ENCODE measurements at regions not wholly inside any gene's neighbourhood (a gene's known extent, or its start where the extent isn't known, plus 50 kb on each side); places are given as distances from the start of the nearest gene placed in this dataset.
"Not testable (repeated sequence)": the region's sequence is repeated elsewhere in the genome, so short reads cannot be mapped to it uniquely, and the experiment has no call there.

- ChIA-PET CTCF (no interaction called here), POLR2A (no interaction called here)
Measured at GRCh38 chr5:152523964-152524363, 118.9 kb upstream of the NMUR2 start.

GRCh38 chr5:152527358-152528052 is 122.4 kb upstream of the NMUR2 start:
- CTCF ChIA-PET = no interaction called here
- POLR2A ChIA-PET = no interaction called here

- ChIA-PET POLR2A (no interaction called here), CTCF (no interaction called here)
Measured at GRCh38 chr5:152529440-152529839, 124.4 kb upstream of the NMUR2 start.

GRCh38 chr5:152532714-152533113 is 127.6 kb upstream of the NMUR2 start:
- ChIA-PET POLR2A (no interaction called here), CTCF (interaction anchor here (0.7 to 1.1 kb wide), 2 partner anchors 1428 to 1433 kb away, joined by 4 to 5 read pairs; no protein-coding TSS in a partner anchor)

- ChIA-PET CTCF (no interaction called here), POLR2A (no interaction called here)
Measured at GRCh38 chr5:152534641-152535040, 129.6 kb upstream of the NMUR2 start.

- CTCF ChIA-PET = no interaction called here
- POLR2A ChIA-PET = no interaction called here
Measured at GRCh38 chr5:152542741-152543140, 137.7 kb upstream of the NMUR2 start.

- ChIA-PET POLR2A (no interaction called here), CTCF (no interaction called here)
Measured at GRCh38 chr5:152546493-152546892, 141.4 kb upstream of the NMUR2 start.

- CTCF ChIA-PET = no interaction called here
Measured at GRCh38 chr5:152547202-152547601, 142.1 kb upstream of the NMUR2 start.

GRCh38 chr5:152549709-152550108 is 144.6 kb upstream of the NMUR2 start:
- ChIA-PET CTCF (no interaction called here), POLR2A (no interaction called here)

More at GRCh38 chr5:152547202-152547601, 142.1 kb upstream of the NMUR2 start:
- POLR2A ChIA-PET = no interaction called here

- ChIA-PET POLR2A (no interaction called here), CTCF (no interaction called here)
Measured at GRCh38 chr5:152551061-152551460, 146.0 kb upstream of the NMUR2 start.

- POLR2A ChIA-PET = no interaction called here
- CTCF ChIA-PET = no interaction called here
Measured at GRCh38 chr5:152556784-152557183, 151.7 kb upstream of the NMUR2 start.

- CTCF ChIA-PET = interaction anchor here (1.1 kb wide), 1 partner anchor 1404 kb away, joined by 8 read pairs; no protein-coding TSS in a partner anchor
Measured at GRCh38 chr5:152560512-152561137, 155.5 kb upstream of the NMUR2 start.

GRCh38 chr5:152568016-152568415 is 162.9 kb upstream of the NMUR2 start:
- CTCF ChIA-PET = no interaction called here
- POLR2A ChIA-PET = no interaction called here

More at GRCh38 chr5:152560512-152561137, 155.5 kb upstream of the NMUR2 start:
- POLR2A ChIA-PET = no interaction called here

GRCh38 chr5:152572812-152573211 is 167.7 kb upstream of the NMUR2 start:
- CTCF ChIA-PET = no interaction called here
- POLR2A ChIA-PET = no interaction called here

GRCh38 chr5:152584103-152584502 is 179.0 kb upstream of the NMUR2 start:
- ChIA-PET POLR2A (no interaction called here), CTCF (no interaction called here)

- ChIA-PET POLR2A (no interaction called here), CTCF (no interaction called here)
Measured at GRCh38 chr5:152592416-152592815, 187.3 kb upstream of the NMUR2 start.

GRCh38 chr5:152593388-152593787 is 188.3 kb upstream of the NMUR2 start:
- CTCF ChIA-PET = no interaction called here
- POLR2A ChIA-PET = no interaction called here

- POLR2A ChIA-PET = no interaction called here
- CTCF ChIA-PET = no interaction called here
Measured at GRCh38 chr5:152595405-152595804, 190.3 kb upstream of the NMUR2 start.

- CTCF ChIA-PET = no interaction called here
- POLR2A ChIA-PET = no interaction called here
Measured at GRCh38 chr5:152599096-152599495, 194.0 kb upstream of the NMUR2 start.

- POLR2A ChIA-PET = no interaction called here
- CTCF ChIA-PET = no interaction called here
Measured at GRCh38 chr5:152601806-152602732, 197.0 kb upstream of the NMUR2 start.

GRCh38 chr5:152606050-152606449 is 201.0 kb upstream of the NMUR2 start:
- CTCF ChIA-PET = not testable (repeated sequence)

More at GRCh38 chr5:152606050-152606449, 201.0 kb upstream of the NMUR2 start:
- POLR2A ChIA-PET = not testable (repeated sequence)

Measured in activated CD8-positive, alpha-beta memory T cell treated with anti-CD3 and anti-CD28 coated beads for 36 hours (primary cell).